GM04504 (cell line): ENCODE measurements at regions not wholly inside any gene's neighbourhood (a gene's known extent, or its start where the extent isn't known, plus 50 kb on each side); places are given as distances from the start of the nearest gene placed in this dataset.

Experiments
- DNase-seq: peaks from one replicate; pipeline ENCODE4 v3.0.0-alpha.2; 2012; ENCODE audit warnings: low read depth

DNA sequence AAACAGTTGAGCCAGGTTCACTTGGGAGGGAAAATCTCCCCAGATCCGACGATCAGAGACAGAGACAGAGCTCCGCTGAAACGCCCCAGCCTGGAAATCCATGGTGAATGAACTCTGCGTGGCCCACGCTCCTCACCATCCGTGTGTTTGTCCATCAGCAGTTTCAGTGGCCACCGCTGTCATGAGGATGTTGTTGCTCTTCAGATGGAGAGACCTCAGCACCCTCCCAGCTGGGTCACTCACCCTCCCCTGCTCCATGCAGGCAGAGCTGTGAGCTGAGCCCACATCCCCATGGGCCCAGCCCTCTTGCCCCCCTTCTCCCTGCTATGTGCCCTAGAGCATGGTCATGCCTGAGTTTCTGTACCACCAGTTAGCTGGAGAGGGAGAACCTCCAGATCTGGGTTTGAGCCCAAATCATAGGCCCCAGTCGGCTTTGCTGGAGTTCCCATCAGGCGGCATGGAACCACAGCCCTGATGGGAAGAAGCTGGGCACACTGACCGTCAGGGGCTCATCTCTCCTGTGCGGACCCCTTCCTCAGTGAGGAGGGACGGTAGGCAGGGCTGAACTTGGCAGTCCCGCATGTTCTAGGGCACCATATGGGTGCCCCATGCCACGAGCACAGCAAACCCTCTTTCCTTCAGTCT lies 154.4 kb upstream of the COL5A1 start:
- DNase-seq, result no peak

DNA sequence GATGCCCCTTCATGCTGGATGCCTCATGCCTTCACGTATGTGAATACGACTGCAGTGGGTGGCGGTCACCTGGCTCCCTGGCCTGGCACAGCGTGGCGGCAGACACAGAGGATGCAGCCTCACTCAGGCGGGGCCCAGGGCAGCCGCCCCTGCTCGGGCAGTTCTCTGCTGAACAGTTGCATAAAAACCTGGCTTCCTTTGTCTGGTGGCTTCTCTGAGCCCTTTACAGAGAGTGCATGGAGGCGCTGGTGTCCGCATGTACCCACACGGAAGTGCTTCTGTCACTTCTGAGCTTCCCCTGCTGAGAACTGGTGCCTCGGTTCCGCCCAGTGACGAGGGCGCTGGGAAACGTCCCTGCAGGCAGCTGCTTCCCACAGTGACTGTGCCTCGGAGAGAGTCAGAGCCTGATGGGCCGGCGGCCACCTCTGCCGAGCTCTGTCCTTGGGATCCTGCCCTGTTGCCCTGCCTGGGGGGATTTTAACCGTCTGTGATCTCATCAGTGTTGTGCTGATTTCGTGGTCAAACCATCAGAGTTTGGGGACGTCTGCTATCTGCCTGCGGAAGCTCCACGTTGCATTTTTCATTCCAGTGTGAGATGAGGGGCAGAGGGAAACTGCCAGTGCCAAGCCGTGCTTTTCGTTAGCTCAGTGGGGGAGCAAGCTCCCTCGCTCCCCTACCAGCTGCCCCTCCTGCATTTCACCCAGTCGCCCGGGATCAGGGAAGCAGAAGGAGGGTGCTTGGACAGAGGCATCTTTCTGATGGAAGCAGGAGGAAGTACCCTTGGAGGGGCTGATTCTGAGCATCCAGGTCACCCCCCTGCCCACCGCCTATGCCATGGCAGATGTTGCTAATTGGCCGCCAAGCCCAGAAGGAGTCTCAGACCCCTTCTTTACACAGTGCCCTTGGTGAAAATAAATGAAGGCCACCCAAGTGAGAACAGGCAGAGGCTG lies 153.0 kb upstream of the COL5A1 start:
- DNase-seq, result peak; percentile 53

DNA sequence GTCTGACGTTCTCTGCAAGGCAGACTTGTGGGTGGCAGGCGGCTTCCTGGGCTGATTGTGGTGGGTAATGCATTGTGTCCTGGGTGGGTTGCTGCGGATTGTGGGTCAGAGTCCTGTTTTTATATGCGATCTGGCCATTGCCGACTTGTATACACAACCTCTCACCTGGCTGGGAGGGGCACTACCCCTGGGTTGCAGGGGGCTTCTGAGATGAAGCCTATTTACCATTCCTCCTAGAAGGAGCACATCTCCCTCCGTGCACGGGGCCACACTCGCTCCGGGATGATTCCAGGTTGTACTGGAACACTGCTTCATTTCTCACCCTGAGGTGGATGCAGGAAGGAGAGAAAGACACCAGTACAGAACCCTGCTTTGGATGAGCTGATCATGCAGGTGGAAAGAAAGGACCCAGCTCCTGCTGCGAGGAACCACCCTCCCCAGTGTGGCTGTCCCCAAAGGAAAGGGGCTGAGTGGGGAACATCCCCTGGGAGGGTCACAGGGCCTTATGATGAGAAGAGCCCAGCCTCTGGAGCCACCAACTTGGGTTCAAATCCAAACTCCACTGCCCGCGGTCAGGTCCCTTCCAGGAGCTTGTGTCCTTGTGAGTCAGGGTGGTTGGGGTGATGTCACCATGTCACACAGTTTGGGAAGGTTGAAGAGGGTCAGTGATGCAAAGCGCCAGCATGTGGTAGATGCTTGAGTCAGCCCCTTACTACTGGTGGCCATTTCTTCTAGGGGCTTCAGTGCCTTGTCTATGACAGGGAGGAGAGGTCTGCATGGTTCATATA lies 151.8 kb upstream of the COL5A1 start:
- DNase-seq, result no peak

GRCh38 chr9:134490446-134490845 lies 151.2 kb upstream of the COL5A1 start:
- no peak for DNase-seq

GRCh38 chr9:134491196-134491835 lies 150.3 kb upstream of the COL5A1 start:
- DNase-seq, result no peak

GRCh38 chr9:134491856-134492255 lies 149.7 kb upstream of the COL5A1 start:
- no peak for DNase-seq

GRCh38 chr9:134492281-134492691 lies 149.3 kb upstream of the COL5A1 start:
- peak; percentile 90 for DNase-seq

- DNase-seq, result no peak
These were observed 148.7 kb upstream of the COL5A1 start for GRCh38 chr9:134492721-134493460.

DNA sequence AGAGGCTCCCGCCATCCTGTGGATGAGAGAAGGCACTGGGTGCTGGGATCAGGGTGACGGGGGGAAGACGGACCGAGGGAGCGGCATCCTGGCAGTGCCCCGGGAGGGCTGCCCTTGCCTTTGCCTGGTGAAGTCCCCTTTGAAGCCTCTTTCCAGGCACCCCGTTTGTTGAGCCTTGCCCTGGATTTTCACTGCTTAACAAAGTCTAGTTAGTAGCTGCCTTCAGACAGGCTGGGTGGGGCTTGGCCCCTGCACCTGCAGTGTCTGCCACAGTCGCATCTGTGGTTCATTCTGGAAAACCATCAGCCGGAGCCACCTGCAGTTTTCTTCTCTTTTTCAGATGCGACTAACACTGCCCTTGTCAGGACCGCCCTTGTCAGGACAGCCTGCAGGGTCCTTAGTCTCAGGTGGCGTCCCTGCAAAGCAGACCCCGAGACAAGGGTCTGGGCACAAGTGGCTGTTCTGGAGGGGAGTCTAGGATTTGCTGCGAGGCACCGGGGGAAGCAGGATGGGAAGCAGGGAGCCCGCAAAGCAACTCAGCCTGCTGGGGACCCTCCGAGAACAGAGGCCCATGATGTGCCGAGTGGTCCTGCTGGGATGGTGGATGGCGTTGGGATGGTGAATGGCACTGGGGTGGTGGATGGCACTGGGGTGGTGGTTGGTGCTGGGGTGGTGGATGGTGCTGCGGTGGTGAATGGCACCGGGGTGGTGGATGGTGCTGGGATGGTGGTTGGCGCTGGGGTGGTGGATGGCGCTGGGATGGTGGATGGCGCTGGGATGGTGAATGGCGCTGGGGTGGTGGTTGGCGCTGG lies 147.9 kb upstream of the COL5A1 start:
- DNase-seq, result no peak

- DNase-seq, result no peak
These were observed 147.3 kb upstream of the COL5A1 start for GRCh38 chr9:134494273-134494815.

DNA sequence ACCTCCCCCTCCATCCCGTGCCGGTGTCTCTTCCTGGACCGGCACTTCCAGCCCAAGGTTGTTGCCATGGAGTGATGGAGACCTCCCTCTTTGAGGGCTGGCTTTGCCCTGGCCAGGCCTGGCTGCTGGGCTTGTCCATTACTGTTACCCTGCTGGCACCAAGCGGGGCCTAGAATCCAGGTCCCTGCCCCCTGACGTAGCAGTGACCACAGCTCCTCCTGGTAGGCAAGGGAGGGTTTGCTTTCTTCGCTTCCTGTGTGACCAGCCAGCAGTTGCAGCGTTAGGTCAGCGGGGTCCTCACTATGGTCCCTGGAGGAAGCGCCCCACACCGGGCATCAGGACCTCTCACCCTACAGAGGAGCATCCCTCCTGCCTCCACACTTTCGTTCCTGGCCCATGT lies 146.7 kb upstream of the COL5A1 start:
- DNase-seq, result no peak

DNA sequence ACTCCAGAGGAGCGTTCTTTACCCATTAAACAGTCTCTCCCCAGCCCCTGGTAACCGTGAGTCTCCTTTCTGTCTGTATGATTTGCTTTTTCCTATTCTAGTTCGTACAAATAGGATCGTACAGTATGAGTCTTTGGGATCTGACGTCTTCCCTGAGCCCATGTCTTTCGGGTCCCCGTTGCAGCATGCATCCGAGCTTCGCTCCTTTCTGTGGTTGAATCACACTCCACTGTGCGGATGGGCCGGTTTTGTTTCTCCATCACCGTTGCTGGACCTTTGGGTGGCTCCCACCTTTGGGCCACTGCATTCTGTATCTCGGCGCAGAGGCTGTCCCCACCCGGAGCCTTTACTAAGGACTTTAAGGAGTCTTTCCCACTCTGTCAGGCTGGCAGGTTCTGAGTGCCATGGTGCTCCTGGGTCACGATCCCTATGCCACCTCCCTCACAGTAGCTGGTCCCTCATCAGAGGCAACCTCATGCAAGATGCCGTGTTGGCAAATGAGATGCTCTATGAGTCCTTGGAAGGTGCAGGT lies 145.7 kb upstream of the COL5A1 start:
- DNase-seq, result no peak

- DNase-seq, result peak; percentile 77
These were observed 145.0 kb upstream of the COL5A1 start for GRCh38 chr9:134496413-134497282.

GRCh38 chr9:134497283-134497860 lies 144.2 kb upstream of the COL5A1 start:
- DNase-seq, result no peak

GRCh38 chr9:134498814-134499166 lies 142.8 kb upstream of the COL5A1 start:
- DNase-seq, result no peak

- no peak for DNase-seq
These were observed 140.5 kb upstream of the COL5A1 start for GRCh38 chr9:134500931-134501760.

GRCh38 chr9:134501761-134502265 lies 139.8 kb upstream of the COL5A1 start:
- no peak for DNase-seq
